Prostate gland (tissue), 2 donors: ENCODE measurements at regions not wholly inside any gene's neighbourhood (a gene's known extent, or its start where the extent isn't known, plus 50 kb on each side); places are given as distances from the start of the nearest gene placed in this dataset.

Experiments
- POLR2A ChIP-seq: fragments of 450-650 bp; IDR thresholded peaks from one replicate; pipeline ENCODE4 v1.6.1; 2016; ENCODE audit warnings: antibody characterized with exemption, mild to moderate bottlenecking
- POLR2AphosphoS5 ChIP-seq: sonication (generic); formaldehyde crosslinking; IDR thresholded peaks from one replicate; pipeline ENCODE4 v1.6.1; 2017; ENCODE audit warnings: antibody characterized with exemption
- TF ChIP-seq, protein P1 (sequence below), 4 experiments: fragments of 200-600 bp in 2 of 4; fragments of 450-650 bp in 2 of 4; sonication (generic) in 2 of 4; IDR thresholded peaks; 1 replicate in 3 of 4; 2 replicates in 1 of 4; pipeline ENCODE4 v1.5.1; 2016 to 2019; ENCODE audit warnings: antibody characterized with exemption in 4 of 4, mild to moderate bottlenecking in 2 of 4, moderate library complexity in 2 of 4

DNA sequence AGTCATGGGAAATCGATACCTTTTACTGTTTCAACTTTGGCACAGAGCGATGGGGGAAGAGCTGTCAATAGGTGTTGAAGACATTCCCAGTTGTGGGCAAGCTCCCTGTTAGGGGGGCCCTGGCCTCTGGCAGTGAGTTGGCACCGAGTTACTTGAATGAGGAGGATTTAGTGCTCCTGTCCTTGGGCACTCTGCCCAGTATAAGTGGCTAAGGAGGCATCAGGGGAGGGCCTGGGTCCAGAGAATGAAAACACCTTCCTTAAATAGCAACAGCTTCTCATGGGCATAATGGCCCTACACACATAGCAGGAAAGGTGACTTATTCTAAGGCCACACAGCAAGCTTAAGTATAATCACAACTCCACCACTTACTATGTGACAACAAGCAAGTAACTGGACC lies 664.4 kb downstream of the PTPRU start:
- TF ChIP-seq, protein P1, sequence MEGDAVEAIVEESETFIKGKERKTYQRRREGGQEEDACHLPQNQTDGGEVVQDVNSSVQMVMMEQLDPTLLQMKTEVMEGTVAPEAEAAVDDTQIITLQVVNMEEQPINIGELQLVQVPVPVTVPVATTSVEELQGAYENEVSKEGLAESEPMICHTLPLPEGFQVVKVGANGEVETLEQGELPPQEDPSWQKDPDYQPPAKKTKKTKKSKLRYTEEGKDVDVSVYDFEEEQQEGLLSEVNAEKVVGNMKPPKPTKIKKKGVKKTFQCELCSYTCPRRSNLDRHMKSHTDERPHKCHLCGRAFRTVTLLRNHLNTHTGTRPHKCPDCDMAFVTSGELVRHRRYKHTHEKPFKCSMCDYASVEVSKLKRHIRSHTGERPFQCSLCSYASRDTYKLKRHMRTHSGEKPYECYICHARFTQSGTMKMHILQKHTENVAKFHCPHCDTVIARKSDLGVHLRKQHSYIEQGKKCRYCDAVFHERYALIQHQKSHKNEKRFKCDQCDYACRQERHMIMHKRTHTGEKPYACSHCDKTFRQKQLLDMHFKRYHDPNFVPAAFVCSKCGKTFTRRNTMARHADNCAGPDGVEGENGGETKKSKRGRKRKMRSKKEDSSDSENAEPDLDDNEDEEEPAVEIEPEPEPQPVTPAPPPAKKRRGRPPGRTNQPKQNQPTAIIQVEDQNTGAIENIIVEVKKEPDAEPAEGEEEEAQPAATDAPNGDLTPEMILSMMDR (IDR thresholded peaks at IDR 0.05): no peak
- no peak for TF ChIP-seq POLR2AphosphoS5
- no peak for TF ChIP-seq POLR2A
